H1 (cell line): ENCODE measurements at regions not wholly inside any gene's neighbourhood (a gene's known extent, or its start where the extent isn't known, plus 50 kb on each side); places are given as distances from the start of the nearest gene placed in this dataset.

ENCODE experiments used
- EP300 ChIP-seq, 2 experiments: IDR thresholded peaks; 1 replicate in 1 of 2; 2 replicates in 1 of 2; pipeline ENCODE4 v1.6.1; 2011 to 2012; ENCODE audit warnings: low read depth in 2 of 2, low read length in 2 of 2, mild to moderate bottlenecking in 2 of 2, borderline replicate concordance in 1 of 2, inconsistent platforms in 1 of 2, moderate library complexity in 1 of 2
- FOSL1 ChIP-seq: IDR thresholded peaks from 2 replicates; pipeline ENCODE4 v1.6.1; 2011; ENCODE audit warnings: mild to moderate bottlenecking, low read depth, low read length, moderate library complexity; ENCODE audit not compliant: insufficient read depth
- GTF2F1 ChIP-seq: IDR thresholded peaks from 2 replicates; pipeline ENCODE4 v1.6.1; 2012; ENCODE audit warnings: low read depth, low read length, improper control_type of control experiment, borderline replicate concordance
- KDM4A ChIP-seq: IDR thresholded peaks from one replicate; pipeline ENCODE4 v1.7.1; 2012; ENCODE audit warnings: low read depth, mild to moderate bottlenecking, moderate library complexity, low read length, inconsistent platforms; ENCODE audit not compliant: severe bottlenecking
- NRF1 ChIP-seq: IDR thresholded peaks from 2 replicates; pipeline ENCODE4 v1.6.1; 2011; ENCODE audit warnings: mild to moderate bottlenecking, low read depth, low read length, improper control_type of control experiment
- PHF8 ChIP-seq: fragments of 200-600 bp; sonication (generic); conservative IDR thresholded peaks from 2 replicates; pipeline ENCODE4 v1.7.1; 2012; ENCODE audit warnings: low read depth, mild to moderate bottlenecking, inconsistent platforms, low read length, moderate library complexity
- POLR2AphosphoS5 ChIP-seq: IDR thresholded peaks from 2 replicates; pipeline ENCODE4 v1.6.1; 2011; ENCODE audit warnings: low read depth, low read length
- POU5F1 ChIP-seq: IDR thresholded peaks from 2 replicates; pipeline ENCODE4 v1.6.1; 2011; ENCODE audit warnings: low read depth, mild to moderate bottlenecking, low read length, moderate library complexity
- TF ChIP-seq, protein P1 (sequence below): fragments of 300-600 bp; sonication (generic); IDR thresholded peaks from 2 replicates; pipeline ENCODE4 v1.7.1; 2012; ENCODE audit warnings: low read length, moderate library complexity, mild to moderate bottlenecking, inconsistent platforms; ENCODE audit not compliant: insufficient replicate concordance
- TF ChIP-seq, protein P2 (sequence below): IDR thresholded peaks from 2 replicates; pipeline ENCODE4 v1.6.1; 2011; ENCODE audit warnings: low read depth, mild to moderate bottlenecking, low read length; ENCODE audit not compliant: insufficient read depth

DNA sequence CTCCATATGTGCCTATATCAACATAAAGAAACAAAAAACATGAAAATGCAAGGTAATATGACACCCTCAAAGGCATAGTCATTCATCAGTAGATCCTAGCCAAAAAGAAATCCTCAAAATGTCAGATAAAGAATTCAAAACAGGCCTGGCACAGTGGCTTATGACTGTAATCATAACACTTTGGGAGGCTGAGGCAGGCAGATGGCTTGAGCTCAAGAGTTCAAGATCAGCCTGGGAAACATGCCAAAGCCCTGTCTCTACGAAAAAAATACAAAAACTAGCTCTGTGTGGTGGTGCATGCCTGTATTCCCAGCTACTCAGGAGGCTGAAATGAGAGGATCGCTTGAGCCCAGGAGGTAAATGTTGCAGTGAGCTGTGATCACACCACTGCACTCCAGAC, 284.6 kb upstream of the KLHL29 start (continued):
- TF ChIP-seq, protein P1, sequence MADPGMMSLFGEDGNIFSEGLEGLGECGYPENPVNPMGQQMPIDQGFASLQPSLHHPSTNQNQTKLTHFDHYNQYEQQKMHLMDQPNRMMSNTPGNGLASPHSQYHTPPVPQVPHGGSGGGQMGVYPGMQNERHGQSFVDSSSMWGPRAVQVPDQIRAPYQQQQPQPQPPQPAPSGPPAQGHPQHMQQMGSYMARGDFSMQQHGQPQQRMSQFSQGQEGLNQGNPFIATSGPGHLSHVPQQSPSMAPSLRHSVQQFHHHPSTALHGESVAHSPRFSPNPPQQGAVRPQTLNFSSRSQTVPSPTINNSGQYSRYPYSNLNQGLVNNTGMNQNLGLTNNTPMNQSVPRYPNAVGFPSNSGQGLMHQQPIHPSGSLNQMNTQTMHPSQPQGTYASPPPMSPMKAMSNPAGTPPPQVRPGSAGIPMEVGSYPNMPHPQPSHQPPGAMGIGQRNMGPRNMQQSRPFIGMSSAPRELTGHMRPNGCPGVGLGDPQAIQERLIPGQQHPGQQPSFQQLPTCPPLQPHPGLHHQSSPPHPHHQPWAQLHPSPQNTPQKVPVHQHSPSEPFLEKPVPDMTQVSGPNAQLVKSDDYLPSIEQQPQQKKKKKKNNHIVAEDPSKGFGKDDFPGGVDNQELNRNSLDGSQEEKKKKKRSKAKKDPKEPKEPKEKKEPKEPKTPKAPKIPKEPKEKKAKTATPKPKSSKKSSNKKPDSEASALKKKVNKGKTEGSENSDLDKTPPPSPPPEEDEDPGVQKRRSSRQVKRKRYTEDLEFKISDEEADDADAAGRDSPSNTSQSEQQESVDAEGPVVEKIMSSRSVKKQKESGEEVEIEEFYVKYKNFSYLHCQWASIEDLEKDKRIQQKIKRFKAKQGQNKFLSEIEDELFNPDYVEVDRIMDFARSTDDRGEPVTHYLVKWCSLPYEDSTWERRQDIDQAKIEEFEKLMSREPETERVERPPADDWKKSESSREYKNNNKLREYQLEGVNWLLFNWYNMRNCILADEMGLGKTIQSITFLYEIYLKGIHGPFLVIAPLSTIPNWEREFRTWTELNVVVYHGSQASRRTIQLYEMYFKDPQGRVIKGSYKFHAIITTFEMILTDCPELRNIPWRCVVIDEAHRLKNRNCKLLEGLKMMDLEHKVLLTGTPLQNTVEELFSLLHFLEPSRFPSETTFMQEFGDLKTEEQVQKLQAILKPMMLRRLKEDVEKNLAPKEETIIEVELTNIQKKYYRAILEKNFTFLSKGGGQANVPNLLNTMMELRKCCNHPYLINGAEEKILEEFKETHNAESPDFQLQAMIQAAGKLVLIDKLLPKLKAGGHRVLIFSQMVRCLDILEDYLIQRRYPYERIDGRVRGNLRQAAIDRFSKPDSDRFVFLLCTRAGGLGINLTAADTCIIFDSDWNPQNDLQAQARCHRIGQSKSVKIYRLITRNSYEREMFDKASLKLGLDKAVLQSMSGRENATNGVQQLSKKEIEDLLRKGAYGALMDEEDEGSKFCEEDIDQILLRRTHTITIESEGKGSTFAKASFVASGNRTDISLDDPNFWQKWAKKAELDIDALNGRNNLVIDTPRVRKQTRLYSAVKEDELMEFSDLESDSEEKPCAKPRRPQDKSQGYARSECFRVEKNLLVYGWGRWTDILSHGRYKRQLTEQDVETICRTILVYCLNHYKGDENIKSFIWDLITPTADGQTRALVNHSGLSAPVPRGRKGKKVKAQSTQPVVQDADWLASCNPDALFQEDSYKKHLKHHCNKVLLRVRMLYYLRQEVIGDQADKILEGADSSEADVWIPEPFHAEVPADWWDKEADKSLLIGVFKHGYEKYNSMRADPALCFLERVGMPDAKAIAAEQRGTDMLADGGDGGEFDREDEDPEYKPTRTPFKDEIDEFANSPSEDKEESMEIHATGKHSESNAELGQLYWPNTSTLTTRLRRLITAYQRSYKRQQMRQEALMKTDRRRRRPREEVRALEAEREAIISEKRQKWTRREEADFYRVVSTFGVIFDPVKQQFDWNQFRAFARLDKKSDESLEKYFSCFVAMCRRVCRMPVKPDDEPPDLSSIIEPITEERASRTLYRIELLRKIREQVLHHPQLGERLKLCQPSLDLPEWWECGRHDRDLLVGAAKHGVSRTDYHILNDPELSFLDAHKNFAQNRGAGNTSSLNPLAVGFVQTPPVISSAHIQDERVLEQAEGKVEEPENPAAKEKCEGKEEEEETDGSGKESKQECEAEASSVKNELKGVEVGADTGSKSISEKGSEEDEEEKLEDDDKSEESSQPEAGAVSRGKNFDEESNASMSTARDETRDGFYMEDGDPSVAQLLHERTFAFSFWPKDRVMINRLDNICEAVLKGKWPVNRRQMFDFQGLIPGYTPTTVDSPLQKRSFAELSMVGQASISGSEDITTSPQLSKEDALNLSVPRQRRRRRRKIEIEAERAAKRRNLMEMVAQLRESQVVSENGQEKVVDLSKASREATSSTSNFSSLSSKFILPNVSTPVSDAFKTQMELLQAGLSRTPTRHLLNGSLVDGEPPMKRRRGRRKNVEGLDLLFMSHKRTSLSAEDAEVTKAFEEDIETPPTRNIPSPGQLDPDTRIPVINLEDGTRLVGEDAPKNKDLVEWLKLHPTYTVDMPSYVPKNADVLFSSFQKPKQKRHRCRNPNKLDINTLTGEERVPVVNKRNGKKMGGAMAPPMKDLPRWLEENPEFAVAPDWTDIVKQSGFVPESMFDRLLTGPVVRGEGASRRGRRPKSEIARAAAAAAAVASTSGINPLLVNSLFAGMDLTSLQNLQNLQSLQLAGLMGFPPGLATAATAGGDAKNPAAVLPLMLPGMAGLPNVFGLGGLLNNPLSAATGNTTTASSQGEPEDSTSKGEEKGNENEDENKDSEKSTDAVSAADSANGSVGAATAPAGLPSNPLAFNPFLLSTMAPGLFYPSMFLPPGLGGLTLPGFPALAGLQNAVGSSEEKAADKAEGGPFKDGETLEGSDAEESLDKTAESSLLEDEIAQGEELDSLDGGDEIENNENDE, result no peak
- TF ChIP-seq POU5F1 (no peak), GTF2F1 (no peak), POLR2AphosphoS5 (no peak), PHF8 (no peak), KDM4A (no peak), NRF1 (no peak), FOSL1 (no peak), EP300 (IDR thresholded peaks at IDR 0.05; ENCODE audit: borderline replicate concordance in 1 of 2, low read depth in 2 of 2, low read length in 2 of 2) (no peak)
- TF ChIP-seq, protein P2, sequence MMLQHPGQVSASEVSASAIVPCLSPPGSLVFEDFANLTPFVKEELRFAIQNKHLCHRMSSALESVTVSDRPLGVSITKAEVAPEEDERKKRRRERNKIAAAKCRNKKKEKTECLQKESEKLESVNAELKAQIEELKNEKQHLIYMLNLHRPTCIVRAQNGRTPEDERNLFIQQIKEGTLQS, result no peak
